Endothelial cell of umbilical vein (primary cell): ENCODE measurements at regions not wholly inside any gene's neighbourhood (a gene's known extent, or its start where the extent isn't known, plus 50 kb on each side); places are given as distances from the start of the nearest gene placed in this dataset.

Experiments
- BruUV-seq: library from RNA; stranded (reverse); fragments of 400-500 nt; replicated peaks from 2 replicates; lab custom pipeline; 2021; lab: Mats Ljungman, UMichigan
- CTCF ChIA-PET: fragments of 300-600, 350-600 bp; sonication (Branson Sonifier 250); formaldehyde crosslinking; loops from one replicate; lab custom pipeline; 2021; ENCODE audit warnings: antibody characterized with exemption, inconsistent platforms; lab: Charles Lee
- POLR2A ChIA-PET: fragments of 300-600, 350-600 bp; sonication (Branson Sonifier 250); formaldehyde crosslinking; loops from one replicate; lab custom pipeline; 2021; ENCODE audit warnings: antibody characterized with exemption, inconsistent platforms; lab: Charles Lee
- DNase-seq: peaks from one replicate; pipeline ENCODE4 v3.0.0-alpha.2; 2011; ENCODE audit warnings: low read depth, low spot score
- FAIRE-seq: peaks from 2 replicates; lab custom pipeline; 2011; peaks lifted over from hg19 to GRCh38; lab: Jason Lieb, UNC
- H2AFZ ChIP-seq: 2 replicates; pipeline ENCODE4 v1.6.0; 2012; ENCODE audit warnings: low read depth, low read length, control low read depth, inconsistent platforms
- H3K27ac ChIP-seq: 2 replicates; pipeline ENCODE4 v1.5.1; 2011; ENCODE audit warnings: low read depth, mild to moderate bottlenecking, control low read depth, low read length, moderate library complexity; ENCODE audit not compliant: insufficient read depth
- H3K27me3 ChIP-seq, 2 experiments: 2 replicates each; pipeline versions ENCODE4 v1.6.0 to v1.6.1; 2011; ENCODE audit warnings: low read length in 2 of 2, mixed read lengths in 1 of 2; ENCODE audit not compliant: control insufficient read depth in 2 of 2, insufficient read depth in 2 of 2
- H3K36me3 ChIP-seq, 2 experiments: 2 replicates in 1 of 2; 3 replicates in 1 of 2; pipeline ENCODE4 v1.5.1; 2011; ENCODE audit warnings: low read length in 2 of 2, mild to moderate bottlenecking in 1 of 2, moderate library complexity in 1 of 2; ENCODE audit not compliant: control insufficient read depth in 2 of 2, insufficient read depth in 2 of 2; ENCODE audit errors: extremely low read depth in 1 of 2
- H3K4me1 ChIP-seq: 3 replicates; pipeline ENCODE4 v1.5.1; 2011; ENCODE audit warnings: mild to moderate bottlenecking, low read length; ENCODE audit not compliant: control insufficient read depth, insufficient read depth; ENCODE audit errors: extremely low read depth
- H3K4me2 ChIP-seq: 2 replicates; pipeline ENCODE4 v1.6.1; 2011; ENCODE audit warnings: low read length, control low read depth, mixed read lengths; ENCODE audit not compliant: insufficient read depth
- H3K4me3 ChIP-seq, 3 experiments: fragments of 200-600 bp in 1 of 3; sonication (generic), shearing (Covaris generic) in 1 of 3; replicated peaks in 1 of 3; 2 replicates each; pipeline ENCODE4 v1.5.1; 2011 to 2016; ENCODE audit warnings: control low read depth in 3 of 3, low read length in 3 of 3, mild to moderate bottlenecking in 2 of 3, inconsistent platforms in 1 of 3, low read depth in 1 of 3, moderate library complexity in 1 of 3; ENCODE audit not compliant: insufficient read depth in 1 of 3
- H3K79me2 ChIP-seq: 2 replicates; pipeline ENCODE4 v1.6.0; 2012; ENCODE audit warnings: low read length, inconsistent platforms; ENCODE audit not compliant: control insufficient read depth, insufficient read depth
- H3K9ac ChIP-seq: replicated peaks from 2 replicates; pipeline ENCODE3; 2011; ENCODE audit warnings: low read length, control low read depth; ENCODE audit not compliant: insufficient read depth; ENCODE audit errors: extremely low read depth
- H3K9me1 ChIP-seq: replicated peaks from 3 replicates; pipeline ENCODE4 v1.6.0; 2011; ENCODE audit warnings: mild to moderate bottlenecking, low read length; ENCODE audit not compliant: control insufficient read depth, insufficient read depth; ENCODE audit errors: extremely low read depth
- H3K9me3 ChIP-seq: replicated peaks from 2 replicates; pipeline ENCODE4 v1.5.1; 2012; ENCODE audit warnings: low read length, inconsistent platforms; ENCODE audit not compliant: control insufficient read depth, insufficient read depth
- H4K20me1 ChIP-seq: replicated peaks from 2 replicates; pipeline ENCODE3; 2011; ENCODE audit warnings: mild to moderate bottlenecking, low read length; ENCODE audit not compliant: control insufficient read depth, insufficient read depth; ENCODE audit errors: extremely low read depth
- CTCF ChIP-seq, 2 donors: IDR thresholded peaks; 1 replicate in 1 of 2; 2 replicates in 1 of 2; pipeline ENCODE4 v1.5.1; 2011; ENCODE audit warnings: low read length in 2 of 2, mild to moderate bottlenecking in 2 of 2, moderate library complexity in 2 of 2, control low read depth in 1 of 2, inconsistent platforms in 1 of 2, low read depth in 1 of 2; ENCODE audit not compliant: insufficient read depth in 1 of 2; ENCODE audit errors: extremely low read depth in 1 of 2
- EZH2 ChIP-seq: IDR thresholded peaks from 2 replicates; pipeline ENCODE4 v1.6.1; 2012; ENCODE audit warnings: borderline replicate concordance, low read depth, mild to moderate bottlenecking, moderate library complexity, low read length, inconsistent platforms; ENCODE audit not compliant: severe bottlenecking
- FOS ChIP-seq: IDR thresholded peaks from 2 replicates; pipeline ENCODE4 v1.6.1; 2011; ENCODE audit warnings: mild to moderate bottlenecking, low read length, moderate library complexity, borderline replicate concordance; ENCODE audit not compliant: insufficient read depth
- GATA2 ChIP-seq: IDR thresholded peaks from 2 replicates; pipeline ENCODE4 v1.7.0; 2011; ENCODE audit warnings: low read depth, mild to moderate bottlenecking, moderate library complexity, mixed read lengths, low read length; ENCODE audit not compliant: insufficient read length, insufficient read depth
- JUN ChIP-seq: IDR thresholded peaks from 2 replicates; pipeline ENCODE4 v1.6.1; 2011; ENCODE audit warnings: borderline replicate concordance, low read depth; ENCODE audit not compliant: insufficient read length, insufficient read depth
- MAX ChIP-seq: IDR thresholded peaks from 2 replicates; pipeline ENCODE4 v1.6.1; 2011; ENCODE audit not compliant: insufficient read depth, insufficient read length
- MYC ChIP-seq: IDR thresholded peaks from one replicate; pipeline ENCODE4 v1.6.1; 2011; ENCODE audit warnings: mild to moderate bottlenecking, low read depth, low read length
- POLR2A ChIP-seq: IDR thresholded peaks from 2 replicates; pipeline ENCODE4 v1.6.1; 2012; ENCODE audit warnings: low read depth, mild to moderate bottlenecking, control low read depth, low read length
- POLR2AphosphoS5 ChIP-seq: IDR thresholded peaks from 2 replicates; pipeline ENCODE4 v1.6.1; 2012; ENCODE audit warnings: low read depth, mild to moderate bottlenecking, control low read depth, low read length, moderate library complexity; ENCODE audit not compliant: insufficient read depth
- dilution Hi-C: fragments of 300-500 bp; cut with MboI; formaldehyde crosslinking; loops from one replicate; pipeline ENCODE4 v1.15.0; 2019; ENCODE audit warnings: low sequenced_read_pairs; ENCODE audit not compliant: extremely low pct_ligation_motif_present
- intact Hi-C: fragments of 100-400 bp; cut with micrococcal nuclease; formaldehyde crosslinking; loops from one replicate; pipeline ENCODE4 v1.10.0; 2022

- intact Hi-C loops = no loop called here
- FAIRE-seq (no peak), DNase-seq (no peak)
- no peaks in the 10 kb centered on the region for H3K79me2 ChIP-seq
- ChIA-PET CTCF (no interaction called here), POLR2A (no interaction called here)
- dilution Hi-C loops = no loop called here
- H3K27ac ChIP-seq = no peak overlapping the region
- no peaks in the 10 kb centered on the region for H3K9me1 ChIP-seq
- no TSS peak for BruUV-seq
- H2AFZ ChIP-seq = no peak overlapping the region
- H3K36me3 ChIP-seq = no peaks in the 10 kb centered on the region
- no peaks in the 10 kb centered on the region for H3K27me3 ChIP-seq
- H3K4me2 ChIP-seq = no peak overlapping the region
- no peak for TF ChIP-seq POLR2A
- no peak for TF ChIP-seq MAX
- TF ChIP-seq POLR2AphosphoS5 = no peak
- H3K9me3 ChIP-seq = no peaks in the 10 kb centered on the region
- no peak overlapping the region for H3K4me3 ChIP-seq
- no peaks in the 10 kb centered on the region for H4K20me1 ChIP-seq
- no peaks in the 10 kb centered on the region for H3K4me1 ChIP-seq
- no peak overlapping the region for H3K9ac ChIP-seq
These were observed 576.7 kb downstream of the LRRC70 start for GRCh38 chr5:63155310-63155631.

- no peak for DNase-seq
- Histone ChIP-seq H3K36me3 (no peaks in the 10 kb centered on the region), H3K4me3 (no peak overlapping the region), H3K27me3 (no peaks in the 10 kb centered on the region), H2AFZ (no peak overlapping the region), H3K79me2 (no peaks in the 10 kb centered on the region), H3K9ac (no peak overlapping the region), H3K27ac (no peak overlapping the region), H3K9me1 (no peaks in the 10 kb centered on the region), H3K4me1 (no peaks in the 10 kb centered on the region), H4K20me1 (no peaks in the 10 kb centered on the region), H3K4me2 (no peak overlapping the region), H3K9me3 (no peaks in the 10 kb centered on the region)
- FAIRE-seq = no peak
- intact Hi-C loops = no loop called here
- ChIA-PET CTCF (no interaction called here), POLR2A (no interaction called here)
- TF ChIP-seq POLR2AphosphoS5 (no peak), POLR2A (no peak), MYC (no peak), FOS (no peak), JUN (no peak), EZH2 (no peak), CTCF (IDR thresholded peaks at IDR 0.05; ENCODE audit: extremely low read depth in 1 of 2, insufficient read depth in 1 of 2, low read depth in 1 of 2, low read length in 2 of 2) (no peak), MAX (no peak), GATA2 (no peak)
- BruUV-seq = no TSS peak
- dilution Hi-C loops = no loop called here
These were observed 576.1 kb downstream of the LRRC70 start for GRCh38 chr5:63154476-63155309.
